ENCODE measurements at regions not wholly inside any gene's neighbourhood (a gene's known extent, or its start where the extent isn't known, plus 50 kb on each side); places are given as distances from the start of the nearest gene placed in this dataset.

DNA sequence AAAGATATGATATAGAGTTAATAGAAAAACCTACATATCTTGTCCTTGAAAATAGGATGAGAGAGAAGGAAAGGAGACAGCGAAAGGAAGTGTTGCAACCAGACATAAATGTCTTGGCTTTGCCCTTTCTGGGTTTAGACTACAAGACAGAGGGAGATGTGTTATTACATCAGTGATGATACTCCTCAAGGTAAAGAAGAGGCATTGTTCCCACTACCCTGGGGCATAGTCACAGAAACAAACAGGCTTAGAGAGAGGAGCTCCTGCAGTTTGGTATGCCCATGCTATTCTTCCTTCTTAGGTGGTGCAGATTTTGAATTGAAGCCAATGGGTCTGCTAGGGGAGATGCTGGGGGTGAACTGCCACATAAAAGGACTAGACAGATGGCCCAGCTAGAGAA lies 166.8 kb upstream of the RFX3 start:
- TF ChIP-seq, protein P1, sequence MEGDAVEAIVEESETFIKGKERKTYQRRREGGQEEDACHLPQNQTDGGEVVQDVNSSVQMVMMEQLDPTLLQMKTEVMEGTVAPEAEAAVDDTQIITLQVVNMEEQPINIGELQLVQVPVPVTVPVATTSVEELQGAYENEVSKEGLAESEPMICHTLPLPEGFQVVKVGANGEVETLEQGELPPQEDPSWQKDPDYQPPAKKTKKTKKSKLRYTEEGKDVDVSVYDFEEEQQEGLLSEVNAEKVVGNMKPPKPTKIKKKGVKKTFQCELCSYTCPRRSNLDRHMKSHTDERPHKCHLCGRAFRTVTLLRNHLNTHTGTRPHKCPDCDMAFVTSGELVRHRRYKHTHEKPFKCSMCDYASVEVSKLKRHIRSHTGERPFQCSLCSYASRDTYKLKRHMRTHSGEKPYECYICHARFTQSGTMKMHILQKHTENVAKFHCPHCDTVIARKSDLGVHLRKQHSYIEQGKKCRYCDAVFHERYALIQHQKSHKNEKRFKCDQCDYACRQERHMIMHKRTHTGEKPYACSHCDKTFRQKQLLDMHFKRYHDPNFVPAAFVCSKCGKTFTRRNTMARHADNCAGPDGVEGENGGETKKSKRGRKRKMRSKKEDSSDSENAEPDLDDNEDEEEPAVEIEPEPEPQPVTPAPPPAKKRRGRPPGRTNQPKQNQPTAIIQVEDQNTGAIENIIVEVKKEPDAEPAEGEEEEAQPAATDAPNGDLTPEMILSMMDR (IDR thresholded peaks at IDR 0.05 in 2 of 3, conservative IDR thresholded peaks at IDR 0.05 in 1 of 3; ENCODE audit: control insufficient read depth in 2 of 3, extremely low read depth in 1 of 3, insufficient read depth in 1 of 3, low read depth in 3 of 3, low read length in 3 of 3) = no peak
- TF ChIP-seq POLR2A (IDR thresholded peaks at IDR 0.05; ENCODE audit: low read depth, low read length) = no peak
- no peak for TF ChIP-seq BRCA1 (IDR thresholded peaks at IDR 0.05; ENCODE audit: low read depth, low read length)
- TF ChIP-seq ZNF207 (IDR thresholded peaks at IDR 0.05; ENCODE audit: borderline replicate concordance) = no peak
